ENCODE measurements at regions not wholly inside any gene's neighbourhood (a gene's known extent, or its start where the extent isn't known, plus 50 kb on each side); places are given as distances from the start of the nearest gene placed in this dataset.
A peak's percentile ranks its signal among the peaks of the same experiment; 100 is the strongest.

- H3K36me3 ChIP-seq, result no peaks in the 10 kb centered on the region
- no peak overlapping the region for H3K27ac ChIP-seq
- H3K4me1 ChIP-seq, result 0 out of 2 replicates have a peak, but pooled peaks cover 5% of the 10 kb centered on the region
- no peaks in the 10 kb centered on the region for H3K9me3 ChIP-seq
- no peaks in the 10 kb centered on the region for H3K27me3 ChIP-seq
- no peak for TF ChIP-seq Cebpa-rat (IDR thresholded peaks at IDR 0.05)
- no peak overlapping the region for H3K9ac ChIP-seq
- H4K20me1 ChIP-seq, result no peaks in the 10 kb centered on the region
- H3K4me3 ChIP-seq, result no peak overlapping the region
- H3K4me2 ChIP-seq, result no peak overlapping the region
Observed at GRCh38 chr18:72427721-72428120, 116.4 kb downstream of the CBLN2 start.

- no peaks in the 10 kb centered on the region for H3K9me3 ChIP-seq
- no peak overlapping the region for H3K9ac ChIP-seq
- H3K4me3 ChIP-seq, result no peak overlapping the region
- no peaks in the 10 kb centered on the region for H3K27me3 ChIP-seq
- no peak overlapping the region for H3K4me2 ChIP-seq
- H4K20me1 ChIP-seq, result no peaks in the 10 kb centered on the region
- no peak overlapping the region for H3K27ac ChIP-seq
- H3K36me3 ChIP-seq, result no peaks in the 10 kb centered on the region
- no peak for TF ChIP-seq Cebpa-rat (IDR thresholded peaks at IDR 0.05)
- no peaks in the 10 kb centered on the region for H3K4me1 ChIP-seq
Observed at GRCh38 chr18:72419914-72420313, 124.2 kb downstream of the CBLN2 start.

GRCh38 chr18:72412927-72413326, 131.2 kb downstream of the CBLN2 start:
- Histone ChIP-seq H3K27ac (no peak overlapping the region), H3K27me3 (no peaks in the 10 kb centered on the region), H3K9ac (no peak overlapping the region), H4K20me1 (no peaks in the 10 kb centered on the region), H3K36me3 (no peaks in the 10 kb centered on the region), H3K9me3 (no peaks in the 10 kb centered on the region), H3K4me2 (peak overlapping the region; percentile 42), H3K4me3 (no peak overlapping the region), H3K4me1 (peaks cover 7% of the 10 kb centered on the region)
- no peak for TF ChIP-seq Cebpa-rat (IDR thresholded peaks at IDR 0.05)

- no peaks in the 10 kb centered on the region for H3K9me3 ChIP-seq
- no peak overlapping the region for H3K4me3 ChIP-seq
- no peaks in the 10 kb centered on the region for H4K20me1 ChIP-seq
- no peaks in the 10 kb centered on the region for H3K36me3 ChIP-seq
- TF ChIP-seq Cebpa-rat (IDR thresholded peaks at IDR 0.05), result no peak
- peaks cover 7% of the 10 kb centered on the region for H3K4me1 ChIP-seq
- no peak overlapping the region for H3K4me2 ChIP-seq
- no peak overlapping the region for H3K27ac ChIP-seq
- H3K9ac ChIP-seq, result no peak overlapping the region
- no peaks in the 10 kb centered on the region for H3K27me3 ChIP-seq
Observed at GRCh38 chr18:72411261-72411660, 132.9 kb downstream of the CBLN2 start.

- H3K4me2 ChIP-seq, result no peak overlapping the region
- H3K9ac ChIP-seq, result no peak overlapping the region
- H3K4me1 ChIP-seq, result peaks cover 7% of the 10 kb centered on the region
- no peak overlapping the region for H3K4me3 ChIP-seq
- no peaks in the 10 kb centered on the region for H3K9me3 ChIP-seq
- H3K27ac ChIP-seq, result no peak overlapping the region
- H3K36me3 ChIP-seq, result no peaks in the 10 kb centered on the region
- H3K27me3 ChIP-seq, result no peaks in the 10 kb centered on the region
- TF ChIP-seq Cebpa-rat (IDR thresholded peaks at IDR 0.05), result no peak
- no peaks in the 10 kb centered on the region for H4K20me1 ChIP-seq
Observed at GRCh38 chr18:72410399-72410798, 133.7 kb downstream of the CBLN2 start.

GRCh38 chr18:72409903-72410302, 134.2 kb downstream of the CBLN2 start:
- no peak overlapping the region for H3K4me2 ChIP-seq
- no peak for TF ChIP-seq Cebpa-rat (IDR thresholded peaks at IDR 0.05)

GRCh38 chr18:72407048-72407447, 137.1 kb downstream of the CBLN2 start:
- Histone ChIP-seq H3K27ac (no peak overlapping the region), H3K4me2 (no peak overlapping the region), H3K4me1 (no peaks in the 10 kb centered on the region), H3K36me3 (no peaks in the 10 kb centered on the region), H3K9ac (no peak overlapping the region), H4K20me1 (no peaks in the 10 kb centered on the region), H3K27me3 (no peaks in the 10 kb centered on the region), H3K4me3 (no peak overlapping the region), H3K9me3 (no peaks in the 10 kb centered on the region)
- TF ChIP-seq Cebpa-rat (IDR thresholded peaks at IDR 0.05), result no peak

More at GRCh38 chr18:72409903-72410302, 134.2 kb downstream of the CBLN2 start:
- Histone ChIP-seq H3K4me3 (no peak overlapping the region), H3K36me3 (no peaks in the 10 kb centered on the region), H3K9ac (no peak overlapping the region), H4K20me1 (no peaks in the 10 kb centered on the region), H3K9me3 (no peaks in the 10 kb centered on the region), H3K27ac (no peak overlapping the region), H3K27me3 (no peaks in the 10 kb centered on the region), H3K4me1 (peaks cover 7% of the 10 kb centered on the region)

GRCh38 chr18:72391951-72392350, 152.2 kb downstream of the CBLN2 start:
- no peaks in the 10 kb centered on the region for H4K20me1 ChIP-seq
- no peaks in the 10 kb centered on the region for H3K27me3 ChIP-seq
- H3K27ac ChIP-seq, result no peak overlapping the region
- H3K36me3 ChIP-seq, result no peaks in the 10 kb centered on the region
- H3K9me3 ChIP-seq, result no peaks in the 10 kb centered on the region
- no peak overlapping the region for H3K4me3 ChIP-seq
- H3K9ac ChIP-seq, result no peak overlapping the region
- H3K4me2 ChIP-seq, result no peak overlapping the region
- 0 out of 2 replicates have a peak, but pooled peaks cover 3% of the 10 kb centered on the region for H3K4me1 ChIP-seq
- TF ChIP-seq Cebpa-rat (IDR thresholded peaks at IDR 0.05), result no peak

GRCh38 chr18:72391427-72391826, 152.7 kb downstream of the CBLN2 start:
- Histone ChIP-seq H3K4me2 (no peak overlapping the region), H3K4me1 (0 out of 2 replicates have a peak, but pooled peaks cover 5% of the 10 kb centered on the region), H3K27ac (no peak overlapping the region), H3K27me3 (no peaks in the 10 kb centered on the region), H3K9me3 (no peaks in the 10 kb centered on the region), H3K4me3 (no peak overlapping the region), H3K9ac (no peak overlapping the region), H3K36me3 (no peaks in the 10 kb centered on the region), H4K20me1 (no peaks in the 10 kb centered on the region)
- no peak for TF ChIP-seq Cebpa-rat (IDR thresholded peaks at IDR 0.05)

GRCh38 chr18:72378016-72378415, 166.1 kb downstream of the CBLN2 start:
- no peaks in the 10 kb centered on the region for H3K27me3 ChIP-seq
- TF ChIP-seq Cebpa-rat (IDR thresholded peaks at IDR 0.05), result no peak
- no peaks in the 10 kb centered on the region for H3K4me1 ChIP-seq
- H3K9ac ChIP-seq, result no peak overlapping the region
- no peak overlapping the region for H3K4me3 ChIP-seq
- H3K27ac ChIP-seq, result no peak overlapping the region
- no peaks in the 10 kb centered on the region for H3K9me3 ChIP-seq
- no peaks in the 10 kb centered on the region for H4K20me1 ChIP-seq
- H3K4me2 ChIP-seq, result no peak overlapping the region
- H3K36me3 ChIP-seq, result no peaks in the 10 kb centered on the region

GRCh38 chr18:72376256-72376655, 167.9 kb downstream of the CBLN2 start:
- H3K36me3 ChIP-seq, result no peaks in the 10 kb centered on the region
- no peaks in the 10 kb centered on the region for H3K4me1 ChIP-seq
- no peak for TF ChIP-seq Cebpa-rat (IDR thresholded peaks at IDR 0.05)
- H3K9me3 ChIP-seq, result peaks cover 2% of the 10 kb centered on the region; the same call in 1 of the 2 replicates
- no peak overlapping the region for H3K9ac ChIP-seq
- H3K27me3 ChIP-seq, result no peaks in the 10 kb centered on the region
- no peaks in the 10 kb centered on the region for H4K20me1 ChIP-seq
- H3K27ac ChIP-seq, result no peak overlapping the region
- H3K4me3 ChIP-seq, result no peak overlapping the region
- no peak overlapping the region for H3K4me2 ChIP-seq

Data from BLaER1 (cell line).